ENCODE measurements at regions not wholly inside any gene's neighbourhood (a gene's known extent, or its start where the extent isn't known, plus 50 kb on each side); places are given as distances from the start of the nearest gene placed in this dataset.

- no peak for TF ChIP-seq CTCF (conservative IDR thresholded peaks at IDR 0.05; ENCODE audit: low read depth)
- POLR2A ChIA-PET (ENCODE audit: low non-redundant PET): no interaction called here
- H3K27ac ChIP-seq: no peak overlapping the region
- CTCF ChIA-PET: no interaction called here
- no peak for DNase-seq (ENCODE audit: low spot score)
Measured at GRCh38 chr2:51510303-51510702, 478.4 kb upstream of the NRXN1 start.

- no peak for TF ChIP-seq CTCF (conservative IDR thresholded peaks at IDR 0.05; ENCODE audit: low read depth)
- POLR2A ChIA-PET (ENCODE audit: low non-redundant PET): no interaction called here
- no peak for DNase-seq (ENCODE audit: low spot score)
- CTCF ChIA-PET: no interaction called here
- no peak overlapping the region for H3K27ac ChIP-seq
Measured at GRCh38 chr2:51505533-51505932, 473.6 kb upstream of the NRXN1 start.

- no peak for DNase-seq (ENCODE audit: low spot score)
- ChIA-PET CTCF (no interaction called here), POLR2A (ENCODE audit: low non-redundant PET) (no interaction called here)
- no peak for TF ChIP-seq CTCF (conservative IDR thresholded peaks at IDR 0.05; ENCODE audit: low read depth)
- H3K27ac ChIP-seq: no peak overlapping the region
Measured at GRCh38 chr2:51490576-51491234, 458.8 kb upstream of the NRXN1 start.

GRCh38 chr2:51484605-51485004, 452.7 kb upstream of the NRXN1 start:
- POLR2A ChIA-PET (ENCODE audit: low non-redundant PET): no interaction called here
- CTCF ChIA-PET: no interaction called here
- TF ChIP-seq CTCF (conservative IDR thresholded peaks at IDR 0.05; ENCODE audit: low read depth): no peak
- H3K27ac ChIP-seq: no peak overlapping the region
- no peak for DNase-seq (ENCODE audit: low spot score)

GRCh38 chr2:51483720-51484119, 451.8 kb upstream of the NRXN1 start:
- POLR2A ChIA-PET (ENCODE audit: low non-redundant PET): no interaction called here
- CTCF ChIA-PET: no interaction called here
- no peak for TF ChIP-seq CTCF (conservative IDR thresholded peaks at IDR 0.05; ENCODE audit: low read depth)
- no peak for DNase-seq (ENCODE audit: low spot score)
- H3K27ac ChIP-seq: no peak overlapping the region

- DNase-seq (ENCODE audit: low spot score): no peak
- ChIA-PET CTCF (interaction anchor here (0.7 kb wide), 2 partner anchors 1110 to 1814 kb away, joined by 3 to 4 read pairs; no protein-coding TSS in a partner anchor), POLR2A (ENCODE audit: low non-redundant PET) (no interaction called here)
- no peak for TF ChIP-seq CTCF (conservative IDR thresholded peaks at IDR 0.05; ENCODE audit: low read depth)
- H3K27ac ChIP-seq: no peak overlapping the region
Measured at GRCh38 chr2:51472783-51473182, 440.9 kb upstream of the NRXN1 start.
